Smooth muscle cell (in vitro differentiated cells): ENCODE measurements at regions not wholly inside any gene's neighbourhood (a gene's known extent, or its start where the extent isn't known, plus 50 kb on each side); places are given as distances from the start of the nearest gene placed in this dataset.

ENCODE experiments used
- DNase-seq: peaks from one replicate; lab custom pipeline; 2025; ENCODE audit not compliant: unreplicated experiment; lab: John Stamatoyannopoulos, UW
- H2AFZ ChIP-seq: fragments of 200-600 bp; sonication (generic); 2 replicates; pipeline ENCODE4 v1.6.0; 2016; ENCODE audit warnings: antibody characterized with exemption, low read depth, mild to moderate bottlenecking
- H3F3A ChIP-seq: fragments of 200-600 bp; sonication (generic); 2 replicates; pipeline ENCODE4 v1.6.0; 2017; ENCODE audit warnings: antibody characterized with exemption, low read depth
- H3K27ac ChIP-seq: fragments of 200-600 bp; sonication (generic); 2 replicates; pipeline ENCODE4 v1.5.1; 2016; ENCODE audit warnings: low read depth, mild to moderate bottlenecking
- H3K27me3 ChIP-seq: fragments of 200-600 bp; sonication (generic); 2 replicates; pipeline ENCODE4 v1.6.1; 2016; ENCODE audit warnings: low read depth, mild to moderate bottlenecking
- H3K36me3 ChIP-seq: fragments of 200-600 bp; sonication (generic); 2 replicates; pipeline ENCODE4 v1.5.1; 2016; ENCODE audit warnings: low read depth
- H3K4me1 ChIP-seq: fragments of 200-600 bp; sonication (generic); 2 replicates; pipeline ENCODE4 v1.5.1; 2016; ENCODE audit warnings: low read depth
- H3K4me2 ChIP-seq: fragments of 200-600 bp; sonication (generic); 2 replicates; pipeline ENCODE4 v1.6.0; 2016; ENCODE audit warnings: mild to moderate bottlenecking
- H3K4me3 ChIP-seq: fragments of 200-600 bp; sonication (generic); 2 replicates; pipeline ENCODE4 v1.5.1; 2016; ENCODE audit warnings: mild to moderate bottlenecking
- H3K79me2 ChIP-seq: fragments of 200-600 bp; sonication (generic); 2 replicates; pipeline ENCODE4 v1.6.0; 2016; ENCODE audit warnings: low read depth, mild to moderate bottlenecking
- H3K9ac ChIP-seq: fragments of 200-600 bp; sonication (generic); 2 replicates; pipeline ENCODE4 v1.6.0; 2016; ENCODE audit warnings: low read depth
- H3K9me3 ChIP-seq: fragments of 200-600 bp; sonication (generic); replicated peaks from 2 replicates; pipeline ENCODE4 v1.5.1; 2016; ENCODE audit warnings: low read depth
- H4K20me1 ChIP-seq: fragments of 200-600 bp; sonication (generic); 2 replicates; pipeline ENCODE4 v1.6.0; 2016; ENCODE audit warnings: low read depth
- WGBS: methylation state at CpG from one replicate; pipeline ENCODE4 v1.1.7; 2016; ENCODE audit warnings: low lambda C conversion rate; 5-methylcytosine and 5-hydroxymethylcytosine counted together
- TF ChIP-seq, protein P1 (sequence below): fragments of 200-600 bp; sonication (generic); IDR thresholded peaks from 2 replicates; pipeline ENCODE4 v1.5.1; 2017; ENCODE audit warnings: borderline replicate concordance, mild to moderate bottlenecking, antibody characterized with exemption; ENCODE audit not compliant: insufficient read depth, poor library complexity, severe bottlenecking

DNA sequence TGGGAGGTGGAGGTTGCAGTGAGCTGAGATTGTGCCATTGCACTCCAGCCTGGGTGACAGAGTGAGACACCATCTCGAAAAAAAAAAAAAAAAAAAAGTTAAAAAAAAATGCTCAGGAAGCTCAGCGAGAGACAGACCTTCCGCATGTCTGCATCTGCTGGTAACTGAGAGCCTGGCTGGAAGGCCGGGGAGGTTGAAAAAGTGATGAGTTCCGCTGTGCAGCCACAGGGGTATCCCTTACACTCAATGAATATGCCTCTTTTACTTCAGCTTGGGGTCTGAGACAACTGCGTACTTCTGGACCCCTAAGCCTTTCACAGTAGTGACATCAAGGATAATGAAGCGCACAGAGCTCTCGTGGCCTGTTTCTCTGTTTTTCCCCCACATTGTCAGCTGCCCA lies 179.9 kb upstream of the KLF4 start:
- Histone ChIP-seq H3K79me2 (no peaks in the 10 kb centered on the region), H3K27me3 (no peaks in the 10 kb centered on the region), H4K20me1 (no peaks in the 10 kb centered on the region), H3K4me3 (no peak overlapping the region), H3K9ac (no peak overlapping the region), H3K9me3 (no peaks in the 10 kb centered on the region), H3K4me2 (no peak overlapping the region), H3F3A (no peaks in the 10 kb centered on the region), H3K4me1 (no peaks in the 10 kb centered on the region), H3K27ac (no peak overlapping the region), H2AFZ (no peak overlapping the region), H3K36me3 (no peaks in the 10 kb centered on the region)
- DNase-seq = no peak
- WGBS = 91% methylated on average over 8 of the region's 8 CpGs
- TF ChIP-seq, protein P1, sequence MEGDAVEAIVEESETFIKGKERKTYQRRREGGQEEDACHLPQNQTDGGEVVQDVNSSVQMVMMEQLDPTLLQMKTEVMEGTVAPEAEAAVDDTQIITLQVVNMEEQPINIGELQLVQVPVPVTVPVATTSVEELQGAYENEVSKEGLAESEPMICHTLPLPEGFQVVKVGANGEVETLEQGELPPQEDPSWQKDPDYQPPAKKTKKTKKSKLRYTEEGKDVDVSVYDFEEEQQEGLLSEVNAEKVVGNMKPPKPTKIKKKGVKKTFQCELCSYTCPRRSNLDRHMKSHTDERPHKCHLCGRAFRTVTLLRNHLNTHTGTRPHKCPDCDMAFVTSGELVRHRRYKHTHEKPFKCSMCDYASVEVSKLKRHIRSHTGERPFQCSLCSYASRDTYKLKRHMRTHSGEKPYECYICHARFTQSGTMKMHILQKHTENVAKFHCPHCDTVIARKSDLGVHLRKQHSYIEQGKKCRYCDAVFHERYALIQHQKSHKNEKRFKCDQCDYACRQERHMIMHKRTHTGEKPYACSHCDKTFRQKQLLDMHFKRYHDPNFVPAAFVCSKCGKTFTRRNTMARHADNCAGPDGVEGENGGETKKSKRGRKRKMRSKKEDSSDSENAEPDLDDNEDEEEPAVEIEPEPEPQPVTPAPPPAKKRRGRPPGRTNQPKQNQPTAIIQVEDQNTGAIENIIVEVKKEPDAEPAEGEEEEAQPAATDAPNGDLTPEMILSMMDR = no peak

DNA sequence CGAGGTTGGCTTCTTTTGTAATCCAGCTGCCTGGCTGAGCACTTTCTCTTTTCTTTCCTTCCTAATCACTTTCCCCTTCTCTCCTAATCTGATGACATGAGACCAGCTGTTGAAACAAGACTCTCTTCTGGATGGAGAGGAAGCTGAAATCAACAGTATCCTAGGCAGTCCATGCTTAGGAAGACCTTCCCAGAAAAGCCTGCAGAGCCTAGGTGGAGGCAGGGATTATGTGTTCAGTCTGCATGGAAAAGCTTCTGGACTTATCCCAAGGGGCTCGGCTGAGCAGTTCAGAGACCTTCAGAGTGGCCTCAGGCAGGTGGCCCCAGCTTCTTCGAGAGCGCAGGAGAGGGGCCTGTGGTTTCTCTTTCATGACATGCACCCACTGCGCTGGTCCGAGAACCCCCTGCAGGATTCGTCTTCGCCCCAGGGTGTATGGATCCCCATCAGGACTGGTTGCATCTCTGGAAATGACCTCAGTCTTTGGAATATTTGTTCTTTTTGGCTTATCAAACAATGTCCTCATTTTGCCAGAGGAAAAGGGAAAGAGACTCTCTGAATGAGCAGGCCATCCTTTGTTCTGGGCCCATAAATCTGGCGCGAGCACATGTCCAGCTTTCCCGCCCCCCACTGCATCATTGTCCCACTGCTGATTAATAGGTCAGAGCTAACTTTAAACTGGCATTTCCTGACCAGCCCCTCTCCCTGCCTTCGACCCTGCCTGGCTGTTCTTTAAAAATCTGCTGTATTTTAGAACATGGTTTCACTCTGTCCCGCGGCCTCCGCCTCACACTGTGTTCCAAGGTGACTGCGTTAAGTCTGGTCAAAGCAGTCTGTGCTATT lies 177.9 kb upstream of the KLF4 start:
- Histone ChIP-seq H3K79me2 (no peaks in the 10 kb centered on the region), H3K4me3 (no peak overlapping the region), H4K20me1 (no peaks in the 10 kb centered on the region), H3K27me3 (no peaks in the 10 kb centered on the region), H3K36me3 (no peaks in the 10 kb centered on the region), H3K9me3 (no peaks in the 10 kb centered on the region), H3F3A (no peaks in the 10 kb centered on the region), H3K4me2 (no peak overlapping the region), H3K4me1 (no peaks in the 10 kb centered on the region), H3K9ac (no peak overlapping the region), H2AFZ (no peak overlapping the region), H3K27ac (no peak overlapping the region)
- DNase-seq = no peak
- 81% methylated on average over 16 of the region's 16 CpGs for WGBS
- TF ChIP-seq, protein P1 = no peak

DNA sequence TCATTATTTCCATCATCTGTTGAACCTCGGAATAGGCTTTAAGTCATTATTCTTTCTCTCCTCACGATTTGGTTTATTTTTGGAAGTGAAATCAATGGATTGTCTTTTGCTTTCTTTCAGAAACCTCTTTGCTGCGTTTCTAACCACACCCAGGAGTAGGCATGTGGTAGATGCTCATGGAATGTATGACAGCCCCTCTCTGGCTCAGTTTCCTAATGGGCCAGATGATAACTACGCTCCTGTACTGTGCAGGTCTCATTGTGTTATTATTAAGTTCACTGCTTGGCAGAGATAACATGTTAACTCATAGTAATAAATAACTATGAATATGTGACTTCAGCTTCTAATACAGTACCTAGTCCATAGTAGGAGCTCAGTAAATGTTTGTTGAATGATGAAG lies 175.5 kb upstream of the KLF4 start:
- Histone ChIP-seq H3K4me2 (no peak overlapping the region), H3K36me3 (no peaks in the 10 kb centered on the region), H3K27ac (no peak overlapping the region), H2AFZ (no peak overlapping the region), H3K4me1 (no peaks in the 10 kb centered on the region), H3K79me2 (no peaks in the 10 kb centered on the region), H3K9me3 (no peaks in the 10 kb centered on the region), H3K27me3 (peaks cover 8% of the 10 kb centered on the region), H3F3A (no peaks in the 10 kb centered on the region), H4K20me1 (no peaks in the 10 kb centered on the region), H3K9ac (no peak overlapping the region), H3K4me3 (no peak overlapping the region)
- DNase-seq = no peak
- WGBS = 89% methylated on average over 4 of the region's 4 CpGs
- TF ChIP-seq, protein P1 = no peak

DNA sequence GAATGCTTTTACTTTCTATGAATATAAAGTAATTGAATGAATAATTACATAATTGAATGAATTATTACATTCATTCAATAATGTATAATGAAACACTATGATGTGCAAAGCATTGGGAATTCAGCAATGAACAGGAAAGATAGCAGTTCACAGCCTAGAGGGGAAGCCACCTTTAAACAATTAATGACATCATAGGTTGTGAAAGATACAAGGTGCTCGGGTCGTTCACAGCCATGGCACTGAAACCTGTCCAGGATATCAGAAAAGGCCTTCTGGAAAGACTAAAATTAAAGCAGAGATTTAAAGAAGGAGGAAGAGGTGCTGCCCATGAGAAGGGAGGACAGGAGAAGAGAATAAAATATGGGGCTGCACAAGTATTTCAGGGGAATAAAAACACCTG lies 171.4 kb upstream of the KLF4 start:
- H3K9me3 ChIP-seq = no peaks in the 10 kb centered on the region
- peaks cover 8% of the 10 kb centered on the region for H3K27me3 ChIP-seq
- H4K20me1 ChIP-seq = no peaks in the 10 kb centered on the region

More for the DNA sequence above, 171.4 kb upstream of the KLF4 start:
- no peak overlapping the region for H3K4me2 ChIP-seq
- TF ChIP-seq, protein P1 = no peak
- H3K4me1 ChIP-seq = no peaks in the 10 kb centered on the region
- no peak for DNase-seq
- H3K9ac ChIP-seq = no peak overlapping the region
- WGBS = 85% methylated on average over 2 of the region's 2 CpGs
- H3K27ac ChIP-seq = no peak overlapping the region
- no peaks in the 10 kb centered on the region for H3F3A ChIP-seq
- H3K79me2 ChIP-seq = no peaks in the 10 kb centered on the region
- H3K36me3 ChIP-seq = no peaks in the 10 kb centered on the region
- H2AFZ ChIP-seq = no peak overlapping the region
- no peak overlapping the region for H3K4me3 ChIP-seq
